K562 (cell line): ENCODE measurements at regions not wholly inside any gene's neighbourhood (a gene's known extent, or its start where the extent isn't known, plus 50 kb on each side); places are given as distances from the start of the nearest gene placed in this dataset.

Source experiments
- ATAC-seq: fragments of 200-7000 bp; cut with Tn5 transposase; 3 replicates; pipeline ENCODE4 v1.9.1; 2020; ENCODE audit warnings: moderate library complexity
- BruUV-seq: library from RNA; stranded (reverse); fragments of 400-500 nt; replicated peaks from 2 replicates; lab custom pipeline; 2021; lab: Mats Ljungman, UMichigan
- CTCF ChIA-PET: fragments of 300-600 bp; formaldehyde crosslinking; extraction: SDS; loops from one replicate; lab custom pipeline; 2021; ENCODE audit warnings: low intra/inter-chr PET ratio; lab: Yijun Ruan, JAX
- POLR2A ChIA-PET: fragments of 300-600, 350-650 bp; sonication (Branson Sonifier 250); formaldehyde crosslinking; extraction: SDS; loops from one replicate; lab custom pipeline; 2021; ENCODE audit warnings: antibody characterized with exemption, inconsistent platforms; lab: Yijun Ruan, JAX
- DNase-seq, 4 experiments: peaks; one replicate each; pipeline versions ENCODE4 v3.0.0 to v3.0.0-alpha.2; 2011 to 2018; ENCODE audit warnings: low spot score in 3 of 4, mixed read lengths in 3 of 4; ENCODE audit errors: extremely low read depth in 1 of 4
- FAIRE-seq: peaks from 2 replicates; lab custom pipeline; 2011; peaks lifted over from hg19 to GRCh38; lab: Jason Lieb, UNC
- H2AFZ ChIP-seq: 2 replicates; pipeline ENCODE4 v1.6.0; 2011; ENCODE audit warnings: low read depth, low read length, control low read depth, inconsistent platforms
- H3K27ac ChIP-seq: fragments of 200-600 bp; 3 replicates; pipeline ENCODE4 v1.8.0; 2011; ENCODE audit warnings: low read depth, mild to moderate bottlenecking, control low read depth, inconsistent platforms, low read length, moderate library complexity, mixed read lengths; ENCODE audit errors: extremely low read depth
- H3K27me3 ChIP-seq, 2 experiments: fragments of 300-600 bp in 1 of 2; 2 replicates in 1 of 2; 3 replicates in 1 of 2; pipeline versions ENCODE4 v1.6.0 to v1.8.0; 2011; ENCODE audit warnings: inconsistent platforms in 2 of 2, low read length in 2 of 2, mild to moderate bottlenecking in 1 of 2, mixed read lengths in 1 of 2, moderate library complexity in 1 of 2; ENCODE audit not compliant: control insufficient read depth in 2 of 2, insufficient read depth in 2 of 2
- H3K36me3 ChIP-seq: fragments of 300-600 bp; 3 replicates; pipeline ENCODE4 v1.8.0; 2011; ENCODE audit warnings: mild to moderate bottlenecking, low read length, inconsistent platforms; ENCODE audit not compliant: control insufficient read depth, insufficient read depth
- H3K4me1 ChIP-seq, 2 experiments: fragments of 200-600 bp in 1 of 2; replicated peaks in 1 of 2; 2 replicates in 1 of 2; 3 replicates in 1 of 2; pipeline versions ENCODE4 v1.5.1 to v1.8.0; 2011; ENCODE audit warnings: inconsistent platforms in 2 of 2, low read length in 2 of 2, mild to moderate bottlenecking in 1 of 2, mixed read lengths in 1 of 2, moderate library complexity in 1 of 2; ENCODE audit not compliant: control insufficient read depth in 2 of 2, insufficient read depth in 2 of 2
- H3K4me2 ChIP-seq: 2 replicates; pipeline ENCODE4 v1.6.1; 2011; ENCODE audit warnings: low read length, control low read depth, inconsistent platforms, mixed read lengths; ENCODE audit not compliant: insufficient read depth
- H3K4me3 ChIP-seq: fragments of 200-600 bp; sonication (generic), shearing (Covaris generic); 2 replicates; pipeline ENCODE4 v1.5.1; 2016; ENCODE audit warnings: control low read depth, inconsistent platforms
- H3K79me2 ChIP-seq: fragments of 200-600 bp; 3 replicates; pipeline ENCODE4 v1.8.0; 2011; ENCODE audit warnings: low read length, inconsistent platforms; ENCODE audit not compliant: control insufficient read depth, insufficient read depth
- H3K9ac ChIP-seq, 2 experiments: 2 replicates each; pipeline versions ENCODE4 v1.6.0 to v1.6.1; 2011; ENCODE audit warnings: low read depth in 2 of 2, low read length in 2 of 2, control low read depth in 1 of 2, inconsistent platforms in 1 of 2, mild to moderate bottlenecking in 1 of 2, mixed read lengths in 1 of 2; ENCODE audit not compliant: insufficient read depth in 1 of 2
- H3K9me1 ChIP-seq: one replicate; pipeline ENCODE4 v1.6.0; 2011; ENCODE audit warnings: inconsistent platforms, mild to moderate bottlenecking, low read length, moderate library complexity; ENCODE audit not compliant: control insufficient read depth, insufficient read depth
- H3K9me3 ChIP-seq: replicated peaks from 2 replicates; pipeline ENCODE4 v1.5.1; 2011; ENCODE audit warnings: low read depth, low read length, inconsistent platforms; ENCODE audit not compliant: control insufficient read depth, insufficient read depth
- H4K20me1 ChIP-seq: replicated peaks from 2 replicates; pipeline ENCODE4 v1.6.1; 2011; ENCODE audit warnings: low read length, inconsistent platforms, mixed read lengths; ENCODE audit not compliant: control insufficient read depth, insufficient read depth
- C11orf30 ChIP-seq: fragments of 450-650 bp; IDR thresholded peaks from 2 replicates; pipeline ENCODE4 v1.6.1; 2016; ENCODE audit warnings: low read depth, mild to moderate bottlenecking
- CBX8 ChIP-seq: fragments of 200-600 bp; sonication (generic); IDR thresholded peaks from 2 replicates; pipeline ENCODE4 v1.6.1; 2012; ENCODE audit warnings: borderline replicate concordance, mixed run types, low read depth, mild to moderate bottlenecking, moderate library complexity, mixed read lengths, low read length, control low read depth, inconsistent platforms; ENCODE audit not compliant: poor library complexity, severe bottlenecking; ENCODE audit errors: extremely low read depth
- ELF1 ChIP-seq: fragments of 200-800 bp; sonication (Bioruptor generic); IDR thresholded peaks from 2 replicates; pipeline ENCODE4 v1.6.1; 2016; ENCODE audit warnings: missing genetic modification characterization, missing compliant biosample characterization
- ELF4 ChIP-seq: fragments of 450-650 bp; formaldehyde crosslinking; IDR thresholded peaks from 2 replicates; pipeline ENCODE4 v1.4.0; 2022; ENCODE audit warnings: missing genetic modification characterization
- FOXM1 ChIP-seq, 2 experiments: fragments of 450-650 bp in 1 of 2; sonication (generic) in 1 of 2; formaldehyde crosslinking in 1 of 2; IDR thresholded peaks; 2 replicates each; pipeline versions ENCODE4 v1.6.1 to v1.9.0; 2017 to 2022; ENCODE audit warnings: low read depth in 2 of 2, mild to moderate bottlenecking in 2 of 2, missing genetic modification reagents in 1 of 2, moderate library complexity in 1 of 2
- HMBOX1 ChIP-seq: sonication (generic); IDR thresholded peaks from 2 replicates; pipeline ENCODE4 v1.6.1; 2016
- MITF ChIP-seq: IDR thresholded peaks from 2 replicates; pipeline ENCODE4 v1.6.1; 2014; ENCODE audit warnings: antibody characterized with exemption
- NEUROD1 ChIP-seq: fragments of 150-350 bp; IDR thresholded peaks from 2 replicates; pipeline ENCODE4 v1.6.1; 2014; ENCODE audit warnings: borderline replicate concordance, low read length, low read depth; ENCODE audit not compliant: partially characterized antibody
- PHTF2 ChIP-seq: fragments of 250-450 bp; sonication (Bioruptor Pico); IDR thresholded peaks from 2 replicates; pipeline ENCODE4 v1.5.0; 2021; ENCODE audit warnings: mild to moderate bottlenecking
- PML ChIP-seq: IDR thresholded peaks from 2 replicates; pipeline ENCODE4 v1.6.1; 2012; ENCODE audit warnings: low read length, inconsistent platforms
- POLR3A ChIP-seq: IDR thresholded peaks from 2 replicates; pipeline ENCODE4 v1.6.1; 2011; ENCODE audit warnings: borderline replicate concordance, mild to moderate bottlenecking, moderate library complexity; ENCODE audit not compliant: insufficient read length, insufficient read depth; ENCODE audit errors: extremely low read depth
- STAT5A ChIP-seq: IDR thresholded peaks from 2 replicates; pipeline ENCODE4 v1.6.1; 2012; ENCODE audit warnings: low read length, inconsistent platforms, borderline replicate concordance
- TOE1 ChIP-seq, 2 experiments: fragments of 450-650 bp in 1 of 2; sonication (generic) in 1 of 2; formaldehyde crosslinking in 1 of 2; IDR thresholded peaks; 2 replicates each; pipeline versions ENCODE4 v1.7.1 to v1.8.0; 2016 to 2022; ENCODE audit warnings: borderline replicate concordance in 2 of 2, mild to moderate bottlenecking in 2 of 2, antibody characterized with exemption in 1 of 2, inconsistent platforms in 1 of 2, low read depth in 1 of 2, missing genetic modification reagents in 1 of 2, moderate library complexity in 1 of 2
- TSC22D4 ChIP-seq: fragments of 450-650 bp; IDR thresholded peaks from 2 replicates; pipeline ENCODE4 v1.6.1; 2016; ENCODE audit warnings: missing genetic modification characterization, missing biosample characterization, control low read depth
- YY1 ChIP-seq, 3 experiments: IDR thresholded peaks; 2 replicates each; pipeline ENCODE4 v1.6.1; 2011; ENCODE audit warnings: low read length in 2 of 3, mild to moderate bottlenecking in 2 of 3, moderate library complexity in 2 of 3, borderline replicate concordance in 1 of 3, control low read depth in 1 of 3, low read depth in 1 of 3; ENCODE audit not compliant: insufficient read depth in 3 of 3, insufficient replicate concordance in 2 of 3, control insufficient read depth in 1 of 3, insufficient read length in 1 of 3; ENCODE audit errors: extremely low read depth in 1 of 3
- ZNF253 ChIP-seq: fragments of 250-450 bp; sonication (Bioruptor Pico); conservative IDR thresholded peaks from 2 replicates; pipeline ENCODE4 v1.6.1; 2021; ENCODE audit warnings: mild to moderate bottlenecking
- ZNF311 ChIP-seq: fragments of 250-450 bp; sonication (Bioruptor Pico); IDR thresholded peaks from 2 replicates; pipeline ENCODE4 v1.4.0; 2020; ENCODE audit warnings: mild to moderate bottlenecking, moderate library complexity
- ZNF431 ChIP-seq: sonication (generic); formaldehyde crosslinking; IDR thresholded peaks from 2 replicates; pipeline ENCODE4 v1.8.0; 2022; ENCODE audit warnings: mild to moderate bottlenecking, missing genetic modification reagents
- ZNF77 ChIP-seq: fragments of 250-450 bp; sonication (Bioruptor Pico); IDR thresholded peaks from 2 replicates; pipeline ENCODE4 v1.5.0; 2020
- ZNF830 ChIP-seq: fragments of 250-450 bp; sonication (Bioruptor Pico); IDR thresholded peaks from 2 replicates; pipeline ENCODE4 v1.5.0; 2021; ENCODE audit warnings: mild to moderate bottlenecking
- WGBS: fragments of 100-300 bp; shearing (Covaris generic); methylation state at CpG from one replicate; pipeline ENCODE4 v1.1.6; 2016; ENCODE audit warnings: low coverage, mixed read lengths; ENCODE audit not compliant: insufficient coverage; ENCODE audit errors: missing lambda C conversion rate; 5-methylcytosine and 5-hydroxymethylcytosine counted together
- in situ Hi-C: fragments of 300-500 bp; cut with MboI; formaldehyde crosslinking; loops from 4 replicates; pipeline ENCODE4 v1.15.0; 2018; ENCODE audit warnings: inconsistent platforms, mixed read lengths
- intact Hi-C: fragments of 100-400 bp; cut with micrococcal nuclease; formaldehyde crosslinking; loops from 2 replicates; pipeline ENCODE4 v1.14.2; 2022

DNA sequence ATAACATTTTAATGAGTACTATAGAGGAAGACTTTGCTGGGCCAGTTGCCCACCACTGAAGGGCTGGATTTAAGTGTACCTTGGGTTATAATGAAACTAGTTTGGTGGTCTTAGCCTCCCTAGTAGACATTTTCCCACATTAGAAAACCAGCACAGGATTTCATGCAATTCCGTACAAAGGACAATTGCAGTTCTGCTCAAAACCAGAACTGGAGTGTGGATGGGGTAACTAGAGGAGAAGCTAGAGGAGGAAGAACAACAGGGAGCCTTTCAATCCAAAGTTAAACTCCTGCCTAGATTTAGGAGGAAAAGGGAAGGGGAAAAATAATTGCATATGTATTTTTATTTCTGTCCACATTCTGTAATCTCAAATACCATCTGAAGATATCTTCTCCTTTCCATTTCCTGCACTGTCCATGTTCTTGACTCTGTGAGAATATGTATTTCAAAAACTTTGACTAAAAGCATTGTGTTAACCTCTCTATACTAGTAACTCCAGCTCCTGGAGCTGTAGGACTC is 97.5 kb upstream of the SSBP2 start:
- no peaks in the 10 kb centered on the region for H4K20me1 ChIP-seq
- no peaks in the 10 kb centered on the region for H3K9me1 ChIP-seq
- H3K27ac ChIP-seq, result no peak overlapping the region
- no peak overlapping the region for H3K4me3 ChIP-seq
- BruUV-seq, result no TSS peak
- peaks cover 26 to 31% of the 10 kb centered on the region in 2 experiments for H3K4me1 ChIP-seq
- H3K9me3 ChIP-seq, result no peaks in the 10 kb centered on the region
- FAIRE-seq (no peak), ATAC-seq (no peak), DNase-seq (no peak)
- CTCF ChIA-PET, result no interaction called here
- peak overlapping the region; percentile 78 for H2AFZ ChIP-seq
- in situ Hi-C loops (loop anchor here (5.0 to 10.0 kb wide), 2 partner anchors 91 to 424 kb away; no protein-coding TSS in a partner anchor), intact Hi-C loops (no loop called here)
- no peak overlapping the region for H3K4me2 ChIP-seq
- H3K36me3 ChIP-seq, result no peaks in the 10 kb centered on the region
- no peak overlapping the region for H3K9ac ChIP-seq
- peaks cover 7% of the 10 kb centered on the region; the same call in 1 of the 3 replicates for H3K79me2 ChIP-seq
- 27% methylated on average over 1 of the region's 1 CpG for WGBS
- POLR2A ChIA-PET, result interaction anchor here (1.0 to 1.3 kb wide), 2 partner anchors 11 to 97 kb away, joined by 3 to 5 read pairs; partner anchors contain the start of gene SSBP2
- H3K27me3 ChIP-seq, result no peaks in the 10 kb centered on the region
- TF ChIP-seq ZNF830 (CRISPR knock-in tag), result no peak
- no peak for TF ChIP-seq ZNF77 (CRISPR knock-in tag)
- TF ChIP-seq FOXM1 (IDR thresholded peaks at IDR 0.05; ENCODE audit: low read depth), result no peak
- TF ChIP-seq FOXM1 (CRISPR knock-in tag; IDR thresholded peaks at IDR 0.05; ENCODE audit: low read depth), result no peak
- no peak for TF ChIP-seq C11orf30
- TF ChIP-seq POLR3A, result no peak
- peak; percentile 37; the same call in 1 of the 2 replicates for TF ChIP-seq ELF1
- no peak for TF ChIP-seq ELF4 (CRISPR knock-in tag)
- TF ChIP-seq PHTF2 (CRISPR knock-in tag), result no peak
- no peak for TF ChIP-seq CBX8
- no peak for TF ChIP-seq ZNF431
- TF ChIP-seq ZNF311, result no peak
- no peak for TF ChIP-seq STAT5A
- TF ChIP-seq ZNF253 (CRISPR knock-in tag), result no peak
- no peak for TF ChIP-seq MITF
- TF ChIP-seq TOE1 (IDR thresholded peaks at IDR 0.05; ENCODE audit: borderline replicate concordance), result peak; percentile 26; the same call in 1 of the 2 replicates
- no peak for TF ChIP-seq TOE1 (CRISPR knock-in tag; IDR thresholded peaks at IDR 0.05; ENCODE audit: borderline replicate concordance, low read depth)
- TF ChIP-seq PML, result no peak
- TF ChIP-seq TSC22D4 (tag), result no peak
- TF ChIP-seq YY1 (IDR thresholded peaks at IDR 0.05; ENCODE audit: borderline replicate concordance in 1 of 3, control insufficient read depth in 1 of 3, extremely low read depth in 1 of 3, insufficient read depth in 3 of 3, insufficient read length in 1 of 3, insufficient replicate concordance in 2 of 3, low read depth in 1 of 3, low read length in 2 of 3), result peak in 1 of 3 experiments; percentile 22
- peak; percentile 93 for TF ChIP-seq NEUROD1
- peak; percentile 55; the same call in 1 of the 2 replicates for TF ChIP-seq HMBOX1
